Right ventricle myocardium inferior (tissue), 1 donor: ENCODE measurements at regions not wholly inside any gene's neighbourhood (a gene's known extent, or its start where the extent isn't known, plus 50 kb on each side); places are given as distances from the start of the nearest gene placed in this dataset.

Experiments
- ATAC-seq: fragments of 200-7000 bp; cut with Tn5 transposase; one replicate; pipeline ENCODE4 v1.9.1; 2020; ENCODE audit warnings: mild to moderate bottlenecking, moderate library complexity
- DNase-seq: peaks from one replicate; pipeline ENCODE4 v3.0.0; 2021; ENCODE audit errors: missing footprints
- intact Hi-C: fragments of 100-400 bp; cut with DNase I; formaldehyde crosslinking; loops from one replicate; pipeline ENCODE4 v1.11.0; 2022
- donor health status: DM: no; HTN: yes; CAD: no; lungs with severe emphysema.

DNA sequence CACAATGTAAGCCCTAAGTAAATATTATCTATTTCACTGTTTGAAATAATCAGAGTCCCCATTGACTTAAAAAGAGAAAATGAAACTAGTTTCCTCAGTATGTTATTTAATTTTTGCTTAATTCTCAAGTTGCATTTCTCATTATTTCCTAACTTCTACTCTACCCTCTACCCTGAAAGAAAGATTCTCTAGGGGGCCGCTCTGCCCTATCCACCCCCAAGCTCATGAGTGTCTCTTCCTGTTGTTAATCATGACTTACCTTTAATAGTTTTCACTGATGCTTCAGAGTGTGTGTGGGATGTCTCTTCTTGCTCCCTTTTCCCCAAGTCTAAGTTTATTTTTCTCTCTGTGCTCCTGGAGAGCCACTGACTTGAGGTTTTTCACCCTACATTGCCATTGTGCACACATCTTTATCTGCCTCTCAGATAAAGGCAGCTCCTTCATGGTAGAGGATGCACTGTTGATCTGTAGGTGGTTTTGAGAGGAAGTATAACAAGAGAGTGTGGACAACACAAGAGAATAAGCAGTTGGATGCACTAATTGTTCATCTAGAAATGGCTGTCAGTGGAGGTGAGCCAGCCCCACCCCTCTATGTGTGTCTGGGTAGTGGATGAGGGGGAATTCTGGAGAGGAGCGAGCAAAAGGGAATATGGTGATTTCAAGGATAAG is 261.7 kb downstream of the CHRM3 start:
- ATAC-seq (no peak), DNase-seq (no peak)
- intact Hi-C loops: no loop called here

GRCh38 chr1:239655023-239655422 is 268.7 kb downstream of the CHRM3 start:
- intact Hi-C loops: no loop called here

DNA sequence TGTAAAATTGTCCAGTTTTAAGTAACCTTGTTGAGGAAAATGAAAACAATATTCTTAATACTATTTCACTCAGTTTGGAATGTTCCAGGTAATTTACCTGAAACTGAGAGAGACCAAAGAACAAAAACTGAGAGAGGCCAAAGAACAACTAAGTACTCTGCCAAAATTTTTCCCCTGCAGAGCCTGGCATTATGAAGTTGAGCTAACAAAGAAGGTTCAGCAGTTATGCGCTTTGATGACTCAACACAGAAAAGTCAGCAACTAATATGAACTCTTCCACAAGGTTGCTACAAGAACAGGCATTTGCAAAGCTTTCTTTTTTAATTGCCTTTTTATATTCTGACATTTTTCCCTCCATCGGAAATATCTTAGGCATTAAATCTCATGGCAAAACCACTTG is 270.9 kb downstream of the CHRM3 start:
- intact Hi-C loops: no loop called here
- ATAC-seq (no peak), DNase-seq (no peak)

More at GRCh38 chr1:239655023-239655422, 268.7 kb downstream of the CHRM3 start:
- ATAC-seq (no peak), DNase-seq (no peak)

- DNase-seq (no peak), ATAC-seq (no peak)
- intact Hi-C loops: no loop called here
These were observed 276.6 kb downstream of the CHRM3 start for GRCh38 chr1:239662950-239663349.

DNA sequence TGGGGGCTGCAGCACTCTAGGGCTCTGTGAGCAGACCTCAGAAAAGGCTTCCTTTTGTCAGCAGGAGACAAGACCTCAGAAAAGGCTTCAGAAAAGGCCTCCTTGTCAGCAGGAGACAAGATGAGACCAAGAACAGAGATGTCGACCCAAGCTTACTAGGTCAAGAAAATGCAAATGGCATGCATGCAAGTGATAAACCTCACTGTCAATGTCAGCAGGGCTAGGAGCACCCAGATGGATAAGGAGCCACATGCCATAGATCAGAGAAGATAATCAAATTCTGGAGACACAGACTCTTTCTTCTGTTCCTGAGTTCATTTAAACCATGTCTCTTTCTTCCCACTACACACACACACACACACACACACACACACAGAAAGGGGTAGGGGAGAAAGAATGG is 285.9 kb downstream of the CHRM3 start:
- no peak for ATAC-seq
- no peak for DNase-seq

DNA sequence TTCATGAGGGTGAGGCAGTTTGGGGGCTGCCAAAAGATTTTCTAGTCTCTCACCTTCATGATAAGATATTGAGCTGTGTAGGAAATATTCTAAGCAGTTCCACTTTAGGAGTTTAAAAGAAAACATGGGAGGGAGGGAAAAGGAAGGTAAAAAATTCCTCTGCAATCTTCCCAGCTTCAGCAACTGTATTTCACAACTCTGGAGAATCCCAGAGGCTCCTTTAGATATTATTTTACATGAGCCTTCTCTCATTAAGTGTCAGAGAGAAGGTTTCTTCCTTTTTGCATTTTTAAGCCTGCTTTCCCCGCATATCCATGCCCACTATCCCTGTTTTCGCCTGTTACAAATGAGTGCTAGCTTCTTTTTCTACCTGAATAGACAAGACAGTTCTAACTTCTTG is 289.4 kb downstream of the CHRM3 start:
- intact Hi-C loops: no loop called here
- DNase-seq (no peak), ATAC-seq (no peak)

More for the DNA sequence above, 285.9 kb downstream of the CHRM3 start:
- intact Hi-C loops: no loop called here

- intact Hi-C loops: no loop called here
- no peak for ATAC-seq
- no peak for DNase-seq
These were observed 290.3 kb downstream of the CHRM3 start for GRCh38 chr1:239676522-239677273.

GRCh38 chr1:239677362-239677761 is 291.0 kb downstream of the CHRM3 start:
- intact Hi-C loops: no loop called here
- ATAC-seq: no peak
- no peak for DNase-seq

GRCh38 chr1:239678181-239678580 is 291.8 kb downstream of the CHRM3 start:
- ATAC-seq: no peak
- intact Hi-C loops: no loop called here
- no peak for DNase-seq

DNA sequence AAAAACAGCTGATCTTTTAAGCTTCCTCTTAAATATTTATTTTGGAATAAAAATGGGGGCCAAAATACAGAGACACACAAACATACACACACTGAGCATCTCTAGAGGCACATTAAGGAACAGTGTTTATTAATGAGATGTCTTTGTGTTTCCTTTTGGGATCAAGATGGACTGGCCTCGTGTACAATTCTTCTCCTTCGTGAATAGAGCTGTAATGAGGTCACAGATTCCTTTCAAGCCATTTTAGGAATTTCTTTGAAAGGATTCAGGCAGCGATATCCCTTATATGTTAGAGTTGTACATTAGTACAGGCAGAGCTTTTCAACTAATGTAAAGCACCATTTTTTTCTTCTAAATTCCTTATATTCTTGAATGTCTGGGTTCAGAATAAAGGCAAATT is 295.7 kb downstream of the CHRM3 start:
- no peak for DNase-seq
- intact Hi-C loops: no loop called here
- no peak for ATAC-seq

DNA sequence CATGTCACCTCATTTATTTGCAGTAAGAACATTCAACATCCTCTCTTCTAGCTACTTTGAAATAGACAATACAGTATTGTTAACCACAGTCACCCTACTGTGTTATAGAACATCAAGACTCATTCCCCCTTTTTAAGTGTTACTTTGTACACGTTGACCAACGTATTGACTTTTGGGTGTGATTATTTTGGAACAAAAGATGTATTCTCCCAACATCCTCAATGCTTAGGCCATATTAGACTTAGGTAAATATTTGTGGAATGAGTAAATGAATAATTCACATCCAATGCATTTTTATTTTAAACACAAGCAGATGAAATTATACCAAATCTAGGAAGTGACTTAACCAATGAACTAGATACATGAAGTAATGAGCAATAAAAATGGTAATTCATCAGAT is 296.6 kb downstream of the CHRM3 start:
- intact Hi-C loops: no loop called here
- DNase-seq: no peak
- ATAC-seq: no peak

- no peak for DNase-seq
- intact Hi-C loops: no loop called here
- no peak for ATAC-seq
These were observed 300.0 kb downstream of the CHRM3 start for GRCh38 chr1:239686386-239686785.

DNA sequence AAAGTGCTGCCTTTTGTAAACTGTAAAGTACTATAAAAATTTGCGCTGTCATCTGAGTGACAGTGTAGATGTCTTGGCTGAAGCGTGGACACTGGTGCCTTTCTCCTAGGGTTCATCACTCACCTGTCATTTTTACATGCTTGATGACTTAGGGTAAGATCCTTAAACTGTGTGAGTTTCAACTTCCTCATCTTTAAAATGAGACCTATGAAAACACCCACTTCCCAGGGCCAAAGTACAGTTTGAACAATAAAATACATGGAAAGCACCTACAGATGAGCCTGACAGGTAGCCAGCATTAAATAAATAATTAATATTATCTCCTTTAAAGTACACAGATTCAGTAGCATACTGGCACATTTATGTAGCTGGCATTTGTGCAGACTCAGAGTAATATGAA is 309.9 kb downstream of the CHRM3 start:
- no peak for ATAC-seq

DNA sequence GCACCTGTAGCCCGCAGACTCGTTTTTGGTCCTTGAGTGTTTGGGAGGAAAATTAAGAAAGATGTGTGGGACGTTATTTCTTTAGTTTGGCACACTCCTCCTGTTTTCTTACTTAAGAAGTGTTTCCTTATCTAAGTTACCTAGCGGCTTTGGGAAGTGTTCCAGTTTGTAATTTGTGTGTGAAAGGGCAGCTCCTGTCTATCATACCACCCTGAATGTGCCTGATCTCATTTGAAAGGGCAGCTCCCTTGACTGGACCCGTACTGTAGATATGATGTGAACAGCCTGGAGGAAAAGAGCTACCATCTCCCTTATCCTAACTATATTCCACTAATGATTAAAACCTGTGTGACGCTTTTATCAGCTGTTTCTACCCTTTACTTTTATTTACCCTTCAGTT is 314.3 kb downstream of the CHRM3 start:
- intact Hi-C loops: no loop called here
- no peak for ATAC-seq

More for the DNA sequence above, 309.9 kb downstream of the CHRM3 start:
- intact Hi-C loops: no loop called here
- no peak for DNase-seq

GRCh38 chr1:239703075-239703474 is 316.7 kb downstream of the CHRM3 start:
- ATAC-seq (no peak), DNase-seq (no peak)
- intact Hi-C loops: no loop called here

More for the DNA sequence above, 314.3 kb downstream of the CHRM3 start:
- DNase-seq: no peak

GRCh38 chr1:239706245-239706892 is 320.0 kb downstream of the CHRM3 start:
- intact Hi-C loops: no loop called here
- ATAC-seq: no peak
- DNase-seq: no peak

DNA sequence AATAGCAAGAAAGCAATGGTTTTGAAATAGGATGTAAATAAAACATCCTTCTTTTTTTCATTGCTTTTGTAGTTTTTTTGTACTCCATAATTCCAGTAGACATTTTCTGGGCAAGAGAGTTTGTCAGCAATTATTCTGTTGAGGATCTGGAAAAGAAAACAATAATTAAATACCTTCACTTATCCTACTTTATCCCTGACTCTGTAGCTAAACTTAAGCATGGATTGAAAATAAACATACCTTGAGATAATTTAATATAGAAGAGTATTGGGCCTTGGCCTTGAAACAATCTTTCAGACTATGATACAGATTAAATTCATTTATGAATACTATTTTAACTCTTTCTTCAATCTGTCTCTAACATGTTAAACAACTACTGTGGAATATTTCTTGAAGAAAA is 321.2 kb downstream of the CHRM3 start:
- ATAC-seq: no peak
- no peak for DNase-seq
- intact Hi-C loops: no loop called here

DNA sequence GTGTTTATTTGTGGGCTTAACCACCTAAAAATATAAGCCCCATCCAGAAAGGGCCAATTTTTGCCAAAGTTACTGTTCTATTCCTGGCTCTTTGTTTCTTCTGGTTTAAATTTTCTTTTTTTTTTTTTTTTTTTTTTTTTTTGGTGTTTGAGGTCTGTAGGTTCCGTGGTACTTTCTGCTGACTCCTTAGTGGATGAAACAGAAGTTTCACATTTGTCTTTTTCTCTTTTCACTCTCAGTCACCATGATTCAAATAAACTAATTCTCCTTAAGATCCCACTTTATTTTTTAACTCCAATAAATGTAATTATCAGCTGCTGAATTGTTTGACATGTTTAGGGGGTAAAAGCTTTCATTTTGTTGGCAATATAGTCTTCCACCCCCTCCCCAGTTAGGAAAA is 322.3 kb downstream of the CHRM3 start:
- intact Hi-C loops: no loop called here
- no peak for DNase-seq
- ATAC-seq: no peak

GRCh38 chr1:239711768-239712167 is 325.4 kb downstream of the CHRM3 start:
- DNase-seq (no peak), ATAC-seq (no peak)
- intact Hi-C loops: no loop called here
